IMR-90 (cell line): ENCODE measurements at regions not wholly inside any gene's neighbourhood (a gene's known extent, or its start where the extent isn't known, plus 50 kb on each side); places are given as distances from the start of the nearest gene placed in this dataset.
A peak's percentile ranks its signal among the peaks of the same experiment; 100 is the strongest.

Experiments
- ATAC-seq: fragments of 200-7000 bp; cut with Tn5 transposase; 2 replicates; pipeline ENCODE4 v1.9.1; 2020; ENCODE audit warnings: low read depth, mild to moderate bottlenecking, moderate library complexity
- BruUV-seq: library from RNA; stranded (reverse); fragments of 400-500 nt; replicated peaks from 2 replicates; lab custom pipeline; 2021; lab: Mats Ljungman, UMichigan
- CTCF ChIA-PET: fragments of 300-600 bp; formaldehyde crosslinking; extraction: SDS; loops from one replicate; lab custom pipeline; 2021; ENCODE audit warnings: antibody characterized with exemption; lab: Yijun Ruan, JAX
- POLR2A ChIA-PET: fragments of 300-600 bp; sonication (Branson Sonifier 250); formaldehyde crosslinking; loops from one replicate; lab custom pipeline; 2022; ENCODE audit warnings: antibody characterized with exemption; ENCODE audit not compliant: unreplicated experiment; lab: Charles Lee
- DNase-seq: peaks from one replicate; pipeline ENCODE4 v3.0.0; 2013
- H2AFZ ChIP-seq: replicated peaks from 2 replicates; pipeline ENCODE3; 2013; ENCODE audit warnings: low read length, mild to moderate bottlenecking; ENCODE audit not compliant: poor library complexity
- H2AK5ac ChIP-seq: 2 replicates; pipeline ENCODE4 v1.6.1; 2013; ENCODE audit warnings: low read depth, low read length, inconsistent platforms
- H2AK9ac ChIP-seq: replicated peaks from 2 replicates; pipeline ENCODE3; 2013; ENCODE audit warnings: mild to moderate bottlenecking, low read depth, low read length, moderate library complexity; ENCODE audit not compliant: poor library complexity
- H2BK120ac ChIP-seq: 2 replicates; pipeline ENCODE4 v1.6.1; 2013; ENCODE audit warnings: low read depth, low read length, inconsistent platforms
- H2BK15ac ChIP-seq: 3 replicates; pipeline ENCODE4 v1.6.1; 2013; ENCODE audit warnings: low read depth, low read length, inconsistent platforms
- H2BK20ac ChIP-seq: 2 replicates; pipeline ENCODE4 v1.6.1; 2013; ENCODE audit warnings: low read depth, mild to moderate bottlenecking, inconsistent platforms, low read length, moderate library complexity
- H2BK5ac ChIP-seq: 2 replicates; pipeline ENCODE4 v1.6.1; 2013; ENCODE audit warnings: mild to moderate bottlenecking, low read depth, low read length, inconsistent platforms; ENCODE audit not compliant: poor library complexity, severe bottlenecking
- H3K14ac ChIP-seq: replicated peaks from 2 replicates; pipeline ENCODE4 v1.6.1; 2013; ENCODE audit warnings: low read depth, low read length, inconsistent platforms
- H3K18ac ChIP-seq: 2 replicates; pipeline ENCODE4 v1.6.1; 2013; ENCODE audit warnings: low read depth, low read length, control low read depth
- H3K23ac ChIP-seq: 2 replicates; pipeline ENCODE4 v1.6.1; 2013; ENCODE audit warnings: low read depth, low read length, inconsistent platforms
- H3K27ac ChIP-seq: 2 replicates; pipeline ENCODE4 v1.5.1; 2013; ENCODE audit warnings: mild to moderate bottlenecking, control low read depth, low read length; ENCODE audit not compliant: insufficient read depth
- H3K27me3 ChIP-seq: 2 replicates; pipeline ENCODE4 v1.6.1; 2013; ENCODE audit warnings: low read length; ENCODE audit not compliant: control insufficient read depth, insufficient read depth
- H3K36me3 ChIP-seq: 2 replicates; pipeline ENCODE4 v1.6.1; 2013; ENCODE audit warnings: low read length, mixed read lengths; ENCODE audit not compliant: control insufficient read depth, insufficient read depth
- H3K4ac ChIP-seq: 2 replicates; pipeline ENCODE4 v1.6.1; 2013; ENCODE audit warnings: low read depth, low read length, inconsistent platforms
- H3K4me1 ChIP-seq: 2 replicates; pipeline ENCODE4 v1.6.1; 2013; ENCODE audit warnings: low read length, mixed read lengths; ENCODE audit not compliant: control insufficient read depth, insufficient read depth
- H3K4me2 ChIP-seq: 2 replicates; pipeline ENCODE4 v1.6.1; 2013; ENCODE audit warnings: low read depth, mild to moderate bottlenecking, control low read depth, low read length, moderate library complexity
- H3K4me3 ChIP-seq: 2 replicates; pipeline ENCODE4 v1.5.1; 2013; ENCODE audit warnings: low read depth, mild to moderate bottlenecking, control low read depth, low read length, moderate library complexity; ENCODE audit not compliant: insufficient read depth
- H3K56ac ChIP-seq: 2 replicates; pipeline ENCODE4 v1.6.1; 2013; ENCODE audit warnings: low read length, inconsistent platforms; ENCODE audit not compliant: insufficient read depth; ENCODE audit errors: extremely low read depth
- H3K79me1 ChIP-seq, 2 experiments: 2 replicates each; pipeline ENCODE4 v1.6.1; 2013; ENCODE audit warnings: low read length in 2 of 2, inconsistent platforms in 1 of 2, low read depth in 1 of 2
- H3K9ac ChIP-seq: 2 replicates; pipeline ENCODE4 v1.6.1; 2013; ENCODE audit warnings: low read depth, low read length, control low read depth
- H3K9me1 ChIP-seq: 2 replicates; pipeline ENCODE4 v1.6.1; 2013; ENCODE audit warnings: low read length, inconsistent platforms; ENCODE audit not compliant: insufficient read depth
- H3K9me3 ChIP-seq: 2 replicates; pipeline ENCODE4 v1.6.1; 2013; ENCODE audit warnings: low read length; ENCODE audit not compliant: control insufficient read depth, insufficient read depth
- H4K20me1 ChIP-seq: 2 replicates; pipeline ENCODE4 v1.6.1; 2013; ENCODE audit warnings: low read length, inconsistent platforms; ENCODE audit not compliant: insufficient read depth
- H4K5ac ChIP-seq: 2 replicates; pipeline ENCODE4 v1.6.1; 2013; ENCODE audit warnings: mild to moderate bottlenecking, low read depth, low read length, control low read depth
- H4K8ac ChIP-seq, 2 experiments: 2 replicates each; pipeline ENCODE4 v1.6.1; 2013; ENCODE audit warnings: low read depth in 2 of 2, low read length in 2 of 2, control low read depth in 1 of 2, inconsistent platforms in 1 of 2
- H4K91ac ChIP-seq: 2 replicates; pipeline ENCODE4 v1.6.1; 2013; ENCODE audit warnings: low read depth, low read length, inconsistent platforms; ENCODE audit not compliant: insufficient read depth
- BHLHE40 ChIP-seq: fragments of 150-350 bp; IDR thresholded peaks from 2 replicates; pipeline ENCODE4 v1.6.1; 2016; ENCODE audit warnings: mild to moderate bottlenecking, low read depth, low read length
- CEBPB ChIP-seq: IDR thresholded peaks from 2 replicates; pipeline ENCODE4 v1.6.1; 2012; ENCODE audit warnings: low read depth, low read length, improper control_type of control experiment
- CHD1 ChIP-seq: IDR thresholded peaks from 2 replicates; pipeline ENCODE4 v1.6.1; 2012; ENCODE audit warnings: low read depth, low read length, improper control_type of control experiment
- ELK1 ChIP-seq: fragments of 150-350 bp; IDR thresholded peaks from 2 replicates; pipeline ENCODE4 v1.6.1; 2016; ENCODE audit warnings: low read depth, mild to moderate bottlenecking, low read length, moderate library complexity, borderline replicate concordance
- FOS ChIP-seq: fragments of 150-350 bp; IDR thresholded peaks from 2 replicates; pipeline ENCODE4 v1.6.1; 2016; ENCODE audit warnings: low read depth, low read length
- MAFK ChIP-seq: IDR thresholded peaks from 2 replicates; pipeline ENCODE4 v1.6.1; 2012; ENCODE audit warnings: low read depth, low read length, improper control_type of control experiment
- MAZ ChIP-seq: IDR thresholded peaks from 2 replicates; pipeline ENCODE4 v1.6.1; 2012; ENCODE audit warnings: low read depth, mild to moderate bottlenecking, low read length, improper control_type of control experiment, moderate library complexity, borderline replicate concordance
- MXI1 ChIP-seq: IDR thresholded peaks from 2 replicates; pipeline ENCODE4 v1.6.1; 2012; ENCODE audit warnings: low read depth, mild to moderate bottlenecking, low read length, moderate library complexity, borderline replicate concordance
- NFE2L2 ChIP-seq: fragments of 150-350 bp; IDR thresholded peaks from 2 replicates; pipeline ENCODE4 v1.6.1; 2016; ENCODE audit warnings: low read depth, mild to moderate bottlenecking, low read length
- POLR2A ChIP-seq: IDR thresholded peaks from 2 replicates; pipeline ENCODE4 v1.6.1; 2012; ENCODE audit warnings: mild to moderate bottlenecking, low read depth, low read length
- RAD21 ChIP-seq: IDR thresholded peaks from 2 replicates; pipeline ENCODE4 v1.6.1; 2012; ENCODE audit warnings: low read length, improper control_type of control experiment
- RCOR1 ChIP-seq: IDR thresholded peaks from 2 replicates; pipeline ENCODE4 v1.6.1; 2012; ENCODE audit warnings: mild to moderate bottlenecking, low read length, improper control_type of control experiment; ENCODE audit not compliant: insufficient replicate concordance
- RFX5 ChIP-seq: IDR thresholded peaks from 2 replicates; pipeline ENCODE4 v1.8.0; 2012; ENCODE audit warnings: low read depth, mild to moderate bottlenecking, low read length, moderate library complexity
- SMC3 ChIP-seq: fragments of 150-350 bp; IDR thresholded peaks from 2 replicates; pipeline ENCODE4 v1.6.1; 2016; ENCODE audit warnings: low read depth, mild to moderate bottlenecking, antibody characterized with exemption, low read length, moderate library complexity
- USF2 ChIP-seq: fragments of 150-350 bp; IDR thresholded peaks from 2 replicates; pipeline ENCODE4 v1.6.1; 2017; ENCODE audit warnings: mild to moderate bottlenecking, antibody characterized with exemption, low read length, low read depth
- WGBS, 2 experiments: methylation state at CpG; one replicate each; pipeline versions ENCODE4 v1.1.5 to v1.1.7; 2013; ENCODE audit warnings: missing lambda C conversion rate in 2 of 2; ENCODE audit not compliant: insufficient read length in 1 of 2; ENCODE audit errors: extremely low coverage in 2 of 2; 5-methylcytosine and 5-hydroxymethylcytosine counted together
- dilution Hi-C: fragments of 300-500 bp; cut with HindIII; formaldehyde crosslinking; loops from one replicate; pipeline ENCODE4 v1.14.3; 2018; ENCODE audit warnings: low sequenced_read_pairs; ENCODE audit not compliant: unreplicated experiment
- in situ Hi-C: fragments of 300-500 bp; cut with MboI; formaldehyde crosslinking; loops from 3 replicates; pipeline ENCODE4 v1.14.3; 2019; ENCODE audit warnings: low sequenced_read_pairs, inconsistent platforms, mixed read lengths
- intact Hi-C: fragments of 100-400 bp; cut with micrococcal nuclease; formaldehyde crosslinking; loops from 2 replicates; pipeline ENCODE4 v1.10.0; 2022

DNA sequence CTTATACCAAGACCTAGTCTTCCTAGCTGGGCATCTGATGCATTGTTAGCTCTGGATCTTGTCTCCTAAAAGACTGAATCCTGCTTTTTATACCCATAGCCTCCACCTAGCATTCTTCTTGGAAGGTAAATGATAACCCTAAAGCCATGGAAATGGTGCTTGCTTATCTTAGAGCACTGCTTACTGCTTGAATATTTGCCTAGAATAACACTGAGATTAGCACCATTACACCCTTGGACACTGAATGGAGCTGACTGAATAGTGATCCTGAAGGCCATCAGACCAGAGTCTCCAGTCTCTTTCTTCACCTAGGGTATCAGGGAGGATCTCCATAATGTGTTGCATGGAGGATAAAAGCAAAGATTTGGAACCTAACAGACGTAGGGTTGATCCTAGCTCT lies 50.3 kb upstream of the UGP2 start:
- Histone ChIP-seq H3K18ac (peak overlapping the region; percentile 98), H2AK9ac (no peak overlapping the region), H3K9ac (no peak overlapping the region), H2AK5ac (peak overlapping the region; percentile 65), H3K4me3 (no peak overlapping the region), H3K4ac (peak overlapping the region; percentile 80), H2BK120ac (peak overlapping the region; percentile 88), H4K91ac (peak overlapping the region; percentile 78), H3K27me3 (no peaks in the 10 kb centered on the region), H3K79me1 (no peaks in the 10 kb centered on the region), H3K4me1 (peaks cover 16% of the 10 kb centered on the region), H3K14ac (peak overlapping the region; percentile 71), H2BK5ac (peak overlapping the region; percentile 63), H3K9me1 (peaks cover 12% of the 10 kb centered on the region), H4K20me1 (no peaks in the 10 kb centered on the region), H2BK20ac (peak overlapping the region; percentile 89), H3K9me3 (no peaks in the 10 kb centered on the region), H4K5ac (peak overlapping the region; percentile 95; the same call in 1 of the 2 replicates), H4K8ac (peak overlapping the region; percentile 53 to 82), H3K56ac (no peak overlapping the region), H2AFZ (no peak overlapping the region), H3K4me2 (peak overlapping the region; percentile 31; the same call in 1 of the 2 replicates), H3K36me3 (no peaks in the 10 kb centered on the region), H3K27ac (peak overlapping the region; percentile 12; the same call in 1 of the 2 replicates), H2BK15ac (peak overlapping the region; percentile 90; the same call in 2 of the 3 replicates), H3K23ac (peak overlapping the region; percentile 68)
- no peak for DNase-seq
- BruUV-seq = no TSS peak
- whole genome bisulfite sequencing, 2 experiments = no CpG with 5 or more reads among the region's 1 CpG
- intact Hi-C loops (loop anchor here (5.0 kb wide), 1 partner anchor 51 kb away; the partner anchor contains the start of gene UGP2), dilution Hi-C loops (no loop called here), in situ Hi-C loops (no loop called here)
- CTCF ChIA-PET = no interaction called here
- no peak for ATAC-seq
- POLR2A ChIA-PET = interaction anchor here (0.6 kb wide), 1 partner anchor 68 kb away, joined by 3 read pairs; no protein-coding TSS in a partner anchor
- TF ChIP-seq USF2 = no peak
- no peak for TF ChIP-seq FOS
- no peak for TF ChIP-seq SMC3
- no peak for TF ChIP-seq MAZ
- no peak for TF ChIP-seq RFX5
- no peak for TF ChIP-seq RAD21
- no peak for TF ChIP-seq MAFK
- TF ChIP-seq CEBPB = no peak
- TF ChIP-seq POLR2A = no peak
- no peak for TF ChIP-seq MXI1
- TF ChIP-seq RCOR1 = no peak
- TF ChIP-seq CHD1 = no peak
- TF ChIP-seq ELK1 = no peak
- no peak for TF ChIP-seq BHLHE40
- TF ChIP-seq NFE2L2 = no peak
